ENCODE measurements at regions not wholly inside any gene's neighbourhood (a gene's known extent, or its start where the extent isn't known, plus 50 kb on each side); places are given as distances from the start of the nearest gene placed in this dataset.
"Not testable (repeated sequence)": the region's sequence is repeated elsewhere in the genome, so short reads cannot be mapped to it uniquely, and the experiment has no call there.

- no peak for DNase-seq (ENCODE audit: low read depth)
These were observed 455.3 kb upstream of the SLC10A2 start for GRCh38 chr13:103521532-103521931.

- no peak for DNase-seq (ENCODE audit: low read depth)
These were observed 451.5 kb upstream of the SLC10A2 start for GRCh38 chr13:103517768-103518102.

- no peak for DNase-seq (ENCODE audit: low read depth)
These were observed 451.0 kb upstream of the SLC10A2 start for GRCh38 chr13:103517066-103517767.

GRCh38 chr13:103516015-103516795, 450.0 kb upstream of the SLC10A2 start:
- no peak for DNase-seq (ENCODE audit: low read depth)

GRCh38 chr13:103515410-103515809, 449.2 kb upstream of the SLC10A2 start:
- no peak for DNase-seq (ENCODE audit: low read depth)

GRCh38 chr13:103514619-103515018, 448.4 kb upstream of the SLC10A2 start:
- DNase-seq (ENCODE audit: low read depth), result no peak

GRCh38 chr13:103514188-103514587, 448.0 kb upstream of the SLC10A2 start:
- DNase-seq (ENCODE audit: low read depth), result no peak

GRCh38 chr13:103510007-103510535, 443.9 kb upstream of the SLC10A2 start:
- DNase-seq (ENCODE audit: low read depth), result no peak

- no peak for DNase-seq (ENCODE audit: low read depth)
These were observed 431.2 kb upstream of the SLC10A2 start for GRCh38 chr13:103497404-103497803.

- no peak for DNase-seq (ENCODE audit: low read depth)
These were observed 421.6 kb upstream of the SLC10A2 start for GRCh38 chr13:103487841-103488240.

- DNase-seq (ENCODE audit: low read depth), result no peak
These were observed 406.9 kb upstream of the SLC10A2 start for GRCh38 chr13:103473081-103473480.

GRCh38 chr13:103471896-103472295, 405.7 kb upstream of the SLC10A2 start:
- DNase-seq (ENCODE audit: low read depth), result no peak

GRCh38 chr13:103469771-103470170, 403.6 kb upstream of the SLC10A2 start:
- no peak for DNase-seq (ENCODE audit: low read depth)

GRCh38 chr13:103466761-103467160, 400.5 kb upstream of the SLC10A2 start:
- no peak for DNase-seq (ENCODE audit: low read depth)

GRCh38 chr13:103460246-103460645, 394.0 kb upstream of the SLC10A2 start:
- not testable (repeated sequence) for DNase-seq (ENCODE audit: low read depth)

- DNase-seq (ENCODE audit: low read depth), result not testable (repeated sequence)
These were observed 390.8 kb upstream of the SLC10A2 start for GRCh38 chr13:103457050-103457449.

- DNase-seq (ENCODE audit: low read depth), result no peak
These were observed 385.4 kb upstream of the SLC10A2 start for GRCh38 chr13:103451656-103452055.

- no peak for DNase-seq (ENCODE audit: low read depth)
These were observed 377.4 kb upstream of the SLC10A2 start for GRCh38 chr13:103443604-103444003.

- no peak for DNase-seq (ENCODE audit: low read depth)
These were observed 371.4 kb upstream of the SLC10A2 start for GRCh38 chr13:103437651-103438050.

GRCh38 chr13:103436057-103436654, 369.9 kb upstream of the SLC10A2 start:
- no peak for DNase-seq (ENCODE audit: low read depth)

GRCh38 chr13:103431856-103432255, 365.6 kb upstream of the SLC10A2 start:
- DNase-seq (ENCODE audit: low read depth), result no peak

GRCh38 chr13:103430368-103430767, 364.2 kb upstream of the SLC10A2 start:
- DNase-seq (ENCODE audit: low read depth), result no peak

- no peak for DNase-seq (ENCODE audit: low read depth)
These were observed 343.8 kb upstream of the SLC10A2 start for GRCh38 chr13:103410002-103410401.
